Epithelial cell of proximal tubule (primary cell): ENCODE measurements at regions not wholly inside any gene's neighbourhood (a gene's known extent, or its start where the extent isn't known, plus 50 kb on each side); places are given as distances from the start of the nearest gene placed in this dataset.

ENCODE experiments used
- DNase-seq: peaks from one replicate; pipeline ENCODE4 v3.0.0-alpha.2; 2011; ENCODE audit warnings: low read depth
- H3K4me3 ChIP-seq: 2 replicates; pipeline ENCODE4 v1.5.1; 2011; ENCODE audit warnings: low read depth, mild to moderate bottlenecking, low read length
- TF ChIP-seq, protein P1 (sequence below): conservative IDR thresholded peaks from 2 replicates; pipeline ENCODE4 v1.5.1; 2012; ENCODE audit warnings: low read depth, mild to moderate bottlenecking, low read length

DNA sequence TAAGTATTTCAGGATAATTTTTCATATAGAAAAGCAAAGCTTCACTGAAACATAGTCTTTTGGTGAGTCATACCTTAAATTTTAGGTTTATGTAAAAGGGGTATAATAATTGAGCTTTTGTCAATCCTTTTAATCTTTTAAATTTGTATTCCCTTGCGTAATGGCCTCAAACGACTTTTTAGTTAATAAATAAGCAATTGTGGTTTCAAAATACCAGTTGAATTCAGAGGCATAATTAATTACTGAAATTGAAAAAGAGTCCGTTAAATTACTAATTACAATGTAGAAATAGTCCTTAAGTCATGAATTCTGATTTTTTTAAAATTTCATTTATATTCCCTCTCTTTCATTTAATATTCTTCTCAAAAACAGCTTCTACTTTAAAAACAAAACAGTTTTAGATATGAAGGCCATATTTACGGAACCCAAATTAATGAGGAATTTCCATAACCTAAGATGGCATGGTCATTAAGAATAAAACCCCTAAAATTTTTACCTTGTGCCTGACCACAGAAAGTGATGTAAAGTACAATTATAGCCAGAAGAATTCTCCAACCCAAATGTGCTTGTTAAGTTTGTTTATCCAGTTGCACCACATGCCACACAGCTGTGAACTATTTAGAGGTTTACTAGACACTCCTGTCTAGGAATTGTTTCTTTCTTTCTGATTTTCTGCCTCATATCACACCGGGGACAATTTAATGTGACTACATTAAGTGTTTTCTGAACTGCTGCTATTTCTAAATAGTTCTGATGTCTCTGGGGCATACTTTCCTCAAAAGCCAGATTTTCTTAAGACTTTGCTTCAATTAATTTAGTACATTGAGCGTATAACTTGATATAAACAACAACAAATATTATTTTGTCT is 60.7 kb upstream of the ITGA4 start:
- DNase-seq: no peak
- TF ChIP-seq, protein P1, sequence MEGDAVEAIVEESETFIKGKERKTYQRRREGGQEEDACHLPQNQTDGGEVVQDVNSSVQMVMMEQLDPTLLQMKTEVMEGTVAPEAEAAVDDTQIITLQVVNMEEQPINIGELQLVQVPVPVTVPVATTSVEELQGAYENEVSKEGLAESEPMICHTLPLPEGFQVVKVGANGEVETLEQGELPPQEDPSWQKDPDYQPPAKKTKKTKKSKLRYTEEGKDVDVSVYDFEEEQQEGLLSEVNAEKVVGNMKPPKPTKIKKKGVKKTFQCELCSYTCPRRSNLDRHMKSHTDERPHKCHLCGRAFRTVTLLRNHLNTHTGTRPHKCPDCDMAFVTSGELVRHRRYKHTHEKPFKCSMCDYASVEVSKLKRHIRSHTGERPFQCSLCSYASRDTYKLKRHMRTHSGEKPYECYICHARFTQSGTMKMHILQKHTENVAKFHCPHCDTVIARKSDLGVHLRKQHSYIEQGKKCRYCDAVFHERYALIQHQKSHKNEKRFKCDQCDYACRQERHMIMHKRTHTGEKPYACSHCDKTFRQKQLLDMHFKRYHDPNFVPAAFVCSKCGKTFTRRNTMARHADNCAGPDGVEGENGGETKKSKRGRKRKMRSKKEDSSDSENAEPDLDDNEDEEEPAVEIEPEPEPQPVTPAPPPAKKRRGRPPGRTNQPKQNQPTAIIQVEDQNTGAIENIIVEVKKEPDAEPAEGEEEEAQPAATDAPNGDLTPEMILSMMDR: no peak
- no peak overlapping the region for H3K4me3 ChIP-seq

DNA sequence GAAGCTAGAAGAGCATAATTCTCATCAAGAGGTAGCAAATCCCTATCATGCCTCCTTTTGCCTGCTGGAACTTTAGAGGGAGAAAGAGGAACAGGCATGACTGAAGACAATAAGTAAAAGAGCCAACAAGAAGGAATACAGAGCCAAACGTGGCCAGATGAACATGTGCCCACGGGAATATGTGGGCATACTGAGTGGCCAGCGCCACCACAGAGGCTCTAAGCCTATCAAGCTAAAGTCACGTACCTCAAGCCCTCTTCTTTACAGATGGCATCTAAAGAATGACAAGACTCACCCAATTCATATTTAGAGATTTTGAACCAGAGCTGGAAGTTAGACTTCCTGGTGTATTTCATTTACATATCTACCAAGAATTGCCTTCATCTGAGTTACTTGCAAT is 59.9 kb upstream of the ITGA4 start:
- H3K4me3 ChIP-seq: no peak overlapping the region
- TF ChIP-seq, protein P1: no peak
- DNase-seq: no peak

DNA sequence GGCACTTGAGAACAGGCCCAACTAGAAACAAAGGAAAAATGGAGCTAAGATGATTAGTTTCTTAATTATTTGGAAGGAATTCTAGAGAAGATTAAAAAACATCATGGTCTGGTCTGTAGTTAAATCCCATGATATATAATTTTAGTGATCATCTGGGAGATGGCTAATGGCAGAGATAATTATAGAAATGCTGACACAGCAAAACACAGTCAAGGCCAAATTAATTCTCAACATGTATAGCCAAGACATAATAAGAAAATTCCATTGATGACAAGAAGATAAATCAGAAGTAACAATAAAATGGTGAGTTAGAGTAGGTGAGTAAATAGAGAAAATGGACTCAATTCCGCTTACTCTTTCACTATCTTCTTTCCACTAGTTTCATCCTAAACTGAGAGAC is 59.2 kb upstream of the ITGA4 start:
- no peak for DNase-seq
- TF ChIP-seq, protein P1: no peak

DNA sequence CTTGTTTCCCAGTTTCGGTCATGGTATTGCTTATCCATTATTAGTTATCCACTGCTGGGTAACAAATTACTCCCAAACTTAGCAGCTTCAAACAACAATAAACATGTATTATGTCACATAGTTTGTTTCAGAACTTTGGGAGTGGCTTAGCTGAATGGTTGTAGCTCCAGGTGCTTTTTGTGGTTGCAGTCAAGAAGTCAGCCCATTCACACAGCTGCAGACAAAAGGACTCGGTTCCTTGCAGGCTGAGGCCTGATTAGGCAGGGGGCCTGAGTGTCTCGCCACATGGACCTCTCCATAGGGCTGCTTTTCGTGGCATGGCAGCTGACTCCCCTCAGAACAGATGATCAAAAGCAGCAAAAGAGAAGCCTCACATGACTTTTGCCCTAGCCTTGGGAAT is 58.2 kb upstream of the ITGA4 start:
- DNase-seq: no peak
- TF ChIP-seq, protein P1: no peak
- H3K4me3 ChIP-seq: no peak overlapping the region

More for the DNA sequence above, 59.2 kb upstream of the ITGA4 start:
- no peak overlapping the region for H3K4me3 ChIP-seq

DNA sequence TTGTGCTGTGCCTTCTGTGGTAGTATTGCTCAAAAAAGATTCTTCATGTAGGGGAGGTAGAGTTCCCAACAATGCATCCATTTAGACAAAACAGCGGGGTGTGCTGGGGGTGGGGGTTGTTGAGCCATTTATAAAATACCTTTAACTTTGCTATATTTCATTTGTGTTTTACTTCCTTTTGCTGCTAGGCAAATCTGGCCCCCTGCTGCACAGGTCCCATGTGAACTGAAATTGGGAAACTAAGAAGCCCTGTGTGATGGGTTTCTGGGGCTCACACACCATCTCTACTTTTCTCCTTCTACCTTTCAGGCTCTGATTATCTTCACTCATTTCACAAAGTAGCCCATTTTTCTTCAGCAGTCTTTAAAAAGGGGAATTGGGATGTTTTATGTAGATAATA is 52.7 kb upstream of the ITGA4 start:
- H3K4me3 ChIP-seq: no peak overlapping the region
- TF ChIP-seq, protein P1: no peak
- no peak for DNase-seq

DNA sequence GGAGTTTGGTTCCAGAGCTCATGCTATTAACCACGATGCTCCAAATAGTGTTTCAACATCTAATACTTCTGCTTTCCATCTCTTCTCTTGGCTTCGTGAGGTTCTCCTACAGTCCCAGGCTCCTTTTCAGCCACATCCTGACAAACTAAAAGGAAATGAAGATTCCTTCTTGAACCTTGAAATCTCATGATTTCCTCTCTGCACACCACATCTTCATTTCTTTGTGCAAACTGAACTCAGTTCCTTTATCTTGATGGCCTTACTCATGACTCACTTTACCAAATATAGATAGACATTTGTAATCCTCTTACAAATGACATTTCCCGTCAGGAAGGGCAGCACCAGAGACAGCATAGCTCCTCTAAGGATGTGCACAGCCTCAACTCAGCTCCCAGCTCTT is 50.0 kb upstream of the ITGA4 start:
- DNase-seq: no peak
- no peak overlapping the region for H3K4me3 ChIP-seq
- TF ChIP-seq, protein P1: no peak
